ENCODE measurements at regions not wholly inside any gene's neighbourhood (a gene's known extent, or its start where the extent isn't known, plus 50 kb on each side); places are given as distances from the start of the nearest gene placed in this dataset.
"Not testable (repeated sequence)": the region's sequence is repeated elsewhere in the genome, so short reads cannot be mapped to it uniquely, and the experiment has no call there.

- DNase-seq (ENCODE audit: low read depth in 3 of 3, low spot score in 1 of 3): no peak
Observed at GRCh38 chr7:79965946-79966345, 168.7 kb upstream of the GNAI1 start.

GRCh38 chr7:79964463-79964862, 170.2 kb upstream of the GNAI1 start:
- no peak for DNase-seq (ENCODE audit: low read depth in 3 of 3, low spot score in 1 of 3)

- DNase-seq (ENCODE audit: low read depth in 3 of 3, low spot score in 1 of 3): no peak
Observed at GRCh38 chr7:79953130-79953529, 181.5 kb upstream of the GNAI1 start.

GRCh38 chr7:79952399-79952798, 182.2 kb upstream of the GNAI1 start:
- DNase-seq (ENCODE audit: low read depth in 3 of 3, low spot score in 1 of 3): no peak

GRCh38 chr7:79951415-79951814, 183.2 kb upstream of the GNAI1 start:
- DNase-seq (ENCODE audit: low read depth in 3 of 3, low spot score in 1 of 3): no peak

GRCh38 chr7:79949778-79950177, 184.9 kb upstream of the GNAI1 start:
- no peak for DNase-seq (ENCODE audit: low read depth in 3 of 3, low spot score in 1 of 3)

- no peak for DNase-seq (ENCODE audit: low read depth in 3 of 3, low spot score in 1 of 3)
Observed at GRCh38 chr7:79936281-79936983, 198.2 kb upstream of the GNAI1 start.

GRCh38 chr7:79934727-79935126, 199.9 kb upstream of the GNAI1 start:
- no peak for DNase-seq (ENCODE audit: low read depth in 3 of 3, low spot score in 1 of 3)

GRCh38 chr7:79933144-79933543, 201.5 kb upstream of the GNAI1 start:
- no peak for DNase-seq (ENCODE audit: low read depth in 3 of 3, low spot score in 1 of 3)

- DNase-seq (ENCODE audit: low read depth in 3 of 3, low spot score in 1 of 3): no peak
Observed at GRCh38 chr7:79930604-79931003, 204.0 kb upstream of the GNAI1 start.

GRCh38 chr7:79927116-79927515, 207.5 kb upstream of the GNAI1 start:
- no peak for DNase-seq (ENCODE audit: low read depth in 3 of 3, low spot score in 1 of 3)

GRCh38 chr7:79923953-79924352, 210.7 kb upstream of the GNAI1 start:
- DNase-seq (ENCODE audit: low read depth in 3 of 3, low spot score in 1 of 3): no peak

GRCh38 chr7:79922894-79923293, 211.7 kb upstream of the GNAI1 start:
- no peak for DNase-seq (ENCODE audit: low read depth in 3 of 3, low spot score in 1 of 3)

GRCh38 chr7:79921976-79922375, 212.7 kb upstream of the GNAI1 start:
- no peak for DNase-seq (ENCODE audit: low read depth in 3 of 3, low spot score in 1 of 3)

GRCh38 chr7:79918632-79919031, 216.0 kb upstream of the GNAI1 start:
- DNase-seq (ENCODE audit: low read depth in 3 of 3, low spot score in 1 of 3): not testable (repeated sequence)

GRCh38 chr7:79915346-79915745, 219.3 kb upstream of the GNAI1 start:
- DNase-seq (ENCODE audit: low read depth in 3 of 3, low spot score in 1 of 3): not testable (repeated sequence)

- no peak for DNase-seq (ENCODE audit: low read depth in 3 of 3, low spot score in 1 of 3)
Observed at GRCh38 chr7:79912213-79912633, 222.4 kb upstream of the GNAI1 start.

- no peak for DNase-seq (ENCODE audit: low read depth in 3 of 3, low spot score in 1 of 3)
Observed at GRCh38 chr7:79911420-79911819, 223.2 kb upstream of the GNAI1 start.

GRCh38 chr7:79909176-79909575, 225.5 kb upstream of the GNAI1 start:
- no peak for DNase-seq (ENCODE audit: low read depth in 3 of 3, low spot score in 1 of 3)

- no peak for DNase-seq (ENCODE audit: low read depth in 3 of 3, low spot score in 1 of 3)
Observed at GRCh38 chr7:79897166-79897565, 237.5 kb upstream of the GNAI1 start.

GRCh38 chr7:79893991-79894390, 240.6 kb upstream of the GNAI1 start:
- no peak for DNase-seq (ENCODE audit: low read depth in 3 of 3, low spot score in 1 of 3)

GRCh38 chr7:79882922-79883321, 251.7 kb upstream of the GNAI1 start:
- DNase-seq (ENCODE audit: low read depth in 3 of 3, low spot score in 1 of 3): no peak

- no peak for DNase-seq (ENCODE audit: low read depth in 3 of 3, low spot score in 1 of 3)
Observed at GRCh38 chr7:79880312-79880711, 254.3 kb upstream of the GNAI1 start.
